C4-2B (cell line): ENCODE measurements at regions not wholly inside any gene's neighbourhood (a gene's known extent, or its start where the extent isn't known, plus 50 kb on each side); places are given as distances from the start of the nearest gene placed in this dataset.

Experiments used
- ZFX ChIP-seq: fragments of 450-650 bp; IDR thresholded peaks from 2 replicates; pipeline ENCODE4 v1.6.1; 2017
- TF ChIP-seq, protein P1 (sequence below): fragments of 450-650 bp; conservative IDR thresholded peaks from 2 replicates; pipeline ENCODE4 v1.5.1; 2017; ENCODE audit warnings: mild to moderate bottlenecking

DNA sequence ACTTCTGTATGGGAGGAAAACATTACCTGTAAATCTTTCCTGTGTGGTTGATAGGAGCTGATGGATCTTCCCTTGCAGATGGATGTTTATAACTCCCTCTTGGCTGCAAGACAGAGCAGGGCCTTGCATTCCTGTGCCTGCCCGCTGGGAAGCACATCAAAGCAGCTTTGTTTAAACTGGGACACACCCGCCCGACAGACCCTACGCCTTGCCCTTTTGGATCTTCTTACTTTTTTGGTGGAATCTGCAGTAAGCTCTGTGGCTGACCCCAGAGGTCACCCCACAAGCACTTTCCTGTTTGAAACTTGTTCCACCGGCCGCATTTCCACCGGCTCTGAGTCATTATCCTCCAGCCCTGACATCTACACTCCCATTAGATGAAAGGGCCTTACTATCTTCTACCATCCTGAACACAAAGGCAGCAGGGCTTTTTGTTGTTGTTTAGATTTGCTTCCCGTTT, 244.1 kb upstream of the STT3B start:
- TF ChIP-seq, protein P1, sequence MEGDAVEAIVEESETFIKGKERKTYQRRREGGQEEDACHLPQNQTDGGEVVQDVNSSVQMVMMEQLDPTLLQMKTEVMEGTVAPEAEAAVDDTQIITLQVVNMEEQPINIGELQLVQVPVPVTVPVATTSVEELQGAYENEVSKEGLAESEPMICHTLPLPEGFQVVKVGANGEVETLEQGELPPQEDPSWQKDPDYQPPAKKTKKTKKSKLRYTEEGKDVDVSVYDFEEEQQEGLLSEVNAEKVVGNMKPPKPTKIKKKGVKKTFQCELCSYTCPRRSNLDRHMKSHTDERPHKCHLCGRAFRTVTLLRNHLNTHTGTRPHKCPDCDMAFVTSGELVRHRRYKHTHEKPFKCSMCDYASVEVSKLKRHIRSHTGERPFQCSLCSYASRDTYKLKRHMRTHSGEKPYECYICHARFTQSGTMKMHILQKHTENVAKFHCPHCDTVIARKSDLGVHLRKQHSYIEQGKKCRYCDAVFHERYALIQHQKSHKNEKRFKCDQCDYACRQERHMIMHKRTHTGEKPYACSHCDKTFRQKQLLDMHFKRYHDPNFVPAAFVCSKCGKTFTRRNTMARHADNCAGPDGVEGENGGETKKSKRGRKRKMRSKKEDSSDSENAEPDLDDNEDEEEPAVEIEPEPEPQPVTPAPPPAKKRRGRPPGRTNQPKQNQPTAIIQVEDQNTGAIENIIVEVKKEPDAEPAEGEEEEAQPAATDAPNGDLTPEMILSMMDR: no peak
- no peak for TF ChIP-seq ZFX
